Activated CD8-positive, alpha-beta T cell treated with anti-CD3 and anti-CD28 coated beads, Interleukin-2, amount 10 ng/mL, durations not matched to agents 7 days and 5 days (primary cell): ENCODE measurements at regions not wholly inside any gene's neighbourhood (a gene's known extent, or its start where the extent isn't known, plus 50 kb on each side); places are given as distances from the start of the nearest gene placed in this dataset.
A peak's percentile ranks its signal among the peaks of the same experiment; 100 is the strongest.
"Not testable (repeated sequence)": the region's sequence is repeated elsewhere in the genome, so short reads cannot be mapped to it uniquely, and the experiment has no call there.

Experiments
- ATAC-seq: fragments of 150-1000 bp; cut with Tn5 transposase; one replicate; pipeline ENCODE4 v1.10.0; 2021; ENCODE audit warnings: moderate library complexity
- CTCF ChIA-PET: fragments of 350-600 bp; sonication (Branson Sonifier 250); formaldehyde crosslinking; loops from one replicate; lab custom pipeline; 2021; ENCODE audit warnings: antibody characterized with exemption; lab: Charles Lee
- POLR2A ChIA-PET: fragments of 350-600 bp; sonication (Branson Sonifier 250); formaldehyde crosslinking; loops from one replicate; lab custom pipeline; 2021; ENCODE audit warnings: antibody characterized with exemption; lab: Charles Lee
- DNase-seq: peaks from one replicate; pipeline ENCODE4 v3.0.0-alpha.2; 2020
- H3K27ac Mint-ChIP-seq: one replicate; pipeline ENCODE4 v1.8.0; 2021; ENCODE audit warnings: mild to moderate bottlenecking, mixed read lengths
- H3K27me3 Mint-ChIP-seq: one replicate; pipeline ENCODE4 v1.8.0; 2021; ENCODE audit warnings: low read depth, mixed read lengths
- H3K36me3 Mint-ChIP-seq: one replicate; pipeline ENCODE4 v1.8.0; 2021; ENCODE audit warnings: low read depth, mixed read lengths
- H3K4me1 Mint-ChIP-seq: one replicate; pipeline ENCODE4 v1.8.0; 2021; ENCODE audit warnings: low read depth, mixed read lengths
- H3K4me3 Mint-ChIP-seq: one replicate; pipeline ENCODE4 v1.8.0; 2021; ENCODE audit warnings: mild to moderate bottlenecking, mixed read lengths
- H3K9me3 Mint-ChIP-seq: one replicate; pipeline ENCODE4 v1.8.0; 2022; ENCODE audit warnings: mixed read lengths; ENCODE audit not compliant: insufficient read depth

- no peaks in the 10 kb centered on the region for H3K9me3 Mint-ChIP-seq
- CTCF ChIA-PET: no interaction called here
- no peak overlapping the region for H3K4me3 Mint-ChIP-seq
- peaks cover 4% of the 10 kb centered on the region for H3K4me1 Mint-ChIP-seq
- peaks cover 2% of the 10 kb centered on the region for H3K27me3 Mint-ChIP-seq
- no peak overlapping the region for H3K27ac Mint-ChIP-seq
- POLR2A ChIA-PET: no interaction called here
- no peaks in the 10 kb centered on the region for H3K36me3 Mint-ChIP-seq
- DNase-seq: no peak
- ATAC-seq: no peak
Observed at GRCh38 chr10:33032654-33033151, 74.7 kb upstream of the ITGB1 start.

- Mint-ChIP-seq H3K27ac (no peak overlapping the region), H3K9me3 (no peaks in the 10 kb centered on the region), H3K4me3 (no peak overlapping the region), H3K27me3 (peaks cover 2% of the 10 kb centered on the region), H3K4me1 (peaks cover 6% of the 10 kb centered on the region), H3K36me3 (no peaks in the 10 kb centered on the region)
- DNase-seq (no peak), ATAC-seq (no peak)
- ChIA-PET POLR2A (no interaction called here), CTCF (interaction anchor here (0.8 kb wide), 1 partner anchor 23 kb away, joined by 3 read pairs; no protein-coding TSS in a partner anchor)
Observed at GRCh38 chr10:33031815-33032653, 74.0 kb upstream of the ITGB1 start.

GRCh38 chr10:33031171-33031570 is 73.1 kb upstream of the ITGB1 start:
- Mint-ChIP-seq H3K9me3 (no peaks in the 10 kb centered on the region), H3K27me3 (peaks cover 2% of the 10 kb centered on the region), H3K36me3 (no peaks in the 10 kb centered on the region), H3K4me1 (peaks cover 10% of the 10 kb centered on the region), H3K4me3 (no peak overlapping the region), H3K27ac (no peak overlapping the region)
- CTCF ChIA-PET: interaction anchor here (0.8 kb wide), 1 partner anchor 22 kb away, joined by 3 read pairs; no protein-coding TSS in a partner anchor
- ATAC-seq: no peak
- DNase-seq: no peak
- POLR2A ChIA-PET: no interaction called here

GRCh38 chr10:33028515-33028914 is 70.5 kb upstream of the ITGB1 start:
- H3K4me3 Mint-ChIP-seq, DNase-seq, CTCF ChIA-PET, H3K36me3 Mint-ChIP-seq, H3K27ac Mint-ChIP-seq, H3K27me3 Mint-ChIP-seq, H3K9me3 Mint-ChIP-seq, POLR2A ChIA-PET: not testable (repeated sequence)
- peaks cover 16% of the 10 kb centered on the region for H3K4me1 Mint-ChIP-seq
- peak; percentile 70 for ATAC-seq

- Mint-ChIP-seq H3K27ac (no peak overlapping the region), H3K27me3 (no peaks in the 10 kb centered on the region)
Observed at GRCh38 chr10:33027088-33027487, 69.1 kb upstream of the ITGB1 start.

GRCh38 chr10:33026422-33026821 is 68.4 kb upstream of the ITGB1 start:
- no peaks in the 10 kb centered on the region for H3K36me3 Mint-ChIP-seq
- H3K4me1 Mint-ChIP-seq: peaks cover 16% of the 10 kb centered on the region
- ChIA-PET CTCF (interaction anchor here (1.8 kb wide), 1 partner anchor 18 kb away, joined by 6 read pairs; no protein-coding TSS in a partner anchor), POLR2A (no interaction called here)
- no peak overlapping the region for H3K27ac Mint-ChIP-seq
- DNase-seq: no peak
- no peaks in the 10 kb centered on the region for H3K27me3 Mint-ChIP-seq
- H3K4me3 Mint-ChIP-seq: no peak overlapping the region
- no peak for ATAC-seq
- no peaks in the 10 kb centered on the region for H3K9me3 Mint-ChIP-seq

More at GRCh38 chr10:33027088-33027487, 69.1 kb upstream of the ITGB1 start:
- POLR2A ChIA-PET: no interaction called here
- Mint-ChIP-seq H3K4me1 (peaks cover 16% of the 10 kb centered on the region), H3K4me3 (no peak overlapping the region), H3K9me3 (no peaks in the 10 kb centered on the region), H3K36me3 (no peaks in the 10 kb centered on the region)
- CTCF ChIA-PET: no interaction called here
- ATAC-seq (no peak), DNase-seq (no peak)

GRCh38 chr10:33025910-33026309 is 67.9 kb upstream of the ITGB1 start:
- no peak for ATAC-seq
- no peak for DNase-seq
- Mint-ChIP-seq H3K27me3 (no peaks in the 10 kb centered on the region), H3K27ac (no peak overlapping the region), H3K4me1 (peaks cover 16% of the 10 kb centered on the region), H3K36me3 (no peaks in the 10 kb centered on the region), H3K4me3 (no peak overlapping the region), H3K9me3 (no peaks in the 10 kb centered on the region)
- POLR2A ChIA-PET: no interaction called here
- CTCF ChIA-PET: interaction anchor here (1.3 to 1.8 kb wide), 2 partner anchors 13 to 17 kb away, joined by 3 to 6 read pairs; no protein-coding TSS in a partner anchor

- DNase-seq: no peak
- Mint-ChIP-seq H3K27me3 (no peaks in the 10 kb centered on the region), H3K9me3 (no peaks in the 10 kb centered on the region), H3K27ac (peak overlapping the region; percentile 17), H3K4me1 (peaks cover 16% of the 10 kb centered on the region), H3K4me3 (no peak overlapping the region), H3K36me3 (no peaks in the 10 kb centered on the region)
- ChIA-PET CTCF (interaction anchor here (1.3 to 1.8 kb wide), 2 partner anchors 14 to 16 kb away, joined by 3 to 6 read pairs; no protein-coding TSS in a partner anchor), POLR2A (no interaction called here)
- no peak for ATAC-seq
Observed at GRCh38 chr10:33025039-33025438, 67.0 kb upstream of the ITGB1 start.

- H3K4me3 Mint-ChIP-seq: no peak overlapping the region
- H3K36me3 Mint-ChIP-seq: no peaks in the 10 kb centered on the region
- no peak for ATAC-seq
- POLR2A ChIA-PET: no interaction called here
- H3K27ac Mint-ChIP-seq: no peak overlapping the region
- no peaks in the 10 kb centered on the region for H3K9me3 Mint-ChIP-seq
- H3K4me1 Mint-ChIP-seq: peaks cover 12% of the 10 kb centered on the region
- H3K27me3 Mint-ChIP-seq: peaks cover 2% of the 10 kb centered on the region
- CTCF ChIA-PET: interaction anchor here (2.6 kb wide), 1 partner anchor 13 kb away, joined by 10 read pairs; no protein-coding TSS in a partner anchor
- no peak for DNase-seq
Observed at GRCh38 chr10:33022691-33023090, 64.7 kb upstream of the ITGB1 start.

- Mint-ChIP-seq H3K36me3 (no peaks in the 10 kb centered on the region), H3K4me3 (no peak overlapping the region), H3K27ac (no peak overlapping the region), H3K4me1 (peaks cover 11% of the 10 kb centered on the region), H3K27me3 (peaks cover 2% of the 10 kb centered on the region), H3K9me3 (no peaks in the 10 kb centered on the region)
- ATAC-seq (no peak), DNase-seq (no peak)
- ChIA-PET CTCF (interaction anchor here (0.5 to 2.6 kb wide), 2 partner anchors 13 to 89 kb away, joined by 3 to 10 read pairs; no protein-coding TSS in a partner anchor), POLR2A (no interaction called here)
Observed at GRCh38 chr10:33022090-33022489, 64.1 kb upstream of the ITGB1 start.

- Mint-ChIP-seq H3K27ac (no peak overlapping the region), H3K27me3 (peaks cover 2% of the 10 kb centered on the region), H3K9me3 (no peaks in the 10 kb centered on the region), H3K4me1 (no peaks in the 10 kb centered on the region), H3K36me3 (no peaks in the 10 kb centered on the region), H3K4me3 (no peak overlapping the region)
- DNase-seq: no peak
- ATAC-seq: no peak
- CTCF ChIA-PET: no interaction called here
- POLR2A ChIA-PET: no interaction called here
Observed at GRCh38 chr10:33016988-33017387, 59.0 kb upstream of the ITGB1 start.
